ENCODE measurements at regions not wholly inside any gene's neighbourhood (a gene's known extent, or its start where the extent isn't known, plus 50 kb on each side); places are given as distances from the start of the nearest gene placed in this dataset.
"Not testable (repeated sequence)": the region's sequence is repeated elsewhere in the genome, so short reads cannot be mapped to it uniquely, and the experiment has no call there.

DNA sequence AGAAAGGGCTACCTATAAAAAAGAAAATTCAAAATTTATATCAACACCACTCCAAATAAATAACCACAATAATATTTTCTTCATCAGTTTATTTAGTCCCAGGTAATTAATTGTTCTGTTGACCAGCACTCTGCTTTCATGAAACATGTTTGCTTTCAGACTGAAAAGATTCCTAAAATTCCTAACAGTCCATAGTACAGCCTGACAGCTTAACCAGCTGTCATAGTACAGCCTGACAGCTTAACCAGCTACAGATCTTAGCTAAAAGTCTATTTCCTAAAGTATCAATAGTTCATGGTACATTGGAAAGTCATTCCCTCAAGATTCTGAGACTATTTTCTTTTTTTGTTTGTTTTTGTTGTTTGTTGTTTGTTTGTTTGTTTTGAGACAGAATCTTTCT, 144.1 kb upstream of the DDX53 start:
- Histone ChIP-seq H3K27ac (no peak overlapping the region), H3K27me3 (no peaks in the 10 kb centered on the region), H3K9me3 (replicated peaks in 1 of 3) (no peaks in the 10 kb centered on the region), H3K36me3 (replicated peaks in 1 of 2) (no peaks in the 10 kb centered on the region), H3K4me3 (no peak overlapping the region), H3K4me1 (replicated peaks in 1 of 2) (no peaks in the 10 kb centered on the region)
- intact Hi-C loops (cut with DNase I), result no loop called here
- DNase-seq, result no peak
- TF ChIP-seq POLR2A (IDR thresholded peaks at IDR 0.05), result no peak
- TF ChIP-seq, protein P1, sequence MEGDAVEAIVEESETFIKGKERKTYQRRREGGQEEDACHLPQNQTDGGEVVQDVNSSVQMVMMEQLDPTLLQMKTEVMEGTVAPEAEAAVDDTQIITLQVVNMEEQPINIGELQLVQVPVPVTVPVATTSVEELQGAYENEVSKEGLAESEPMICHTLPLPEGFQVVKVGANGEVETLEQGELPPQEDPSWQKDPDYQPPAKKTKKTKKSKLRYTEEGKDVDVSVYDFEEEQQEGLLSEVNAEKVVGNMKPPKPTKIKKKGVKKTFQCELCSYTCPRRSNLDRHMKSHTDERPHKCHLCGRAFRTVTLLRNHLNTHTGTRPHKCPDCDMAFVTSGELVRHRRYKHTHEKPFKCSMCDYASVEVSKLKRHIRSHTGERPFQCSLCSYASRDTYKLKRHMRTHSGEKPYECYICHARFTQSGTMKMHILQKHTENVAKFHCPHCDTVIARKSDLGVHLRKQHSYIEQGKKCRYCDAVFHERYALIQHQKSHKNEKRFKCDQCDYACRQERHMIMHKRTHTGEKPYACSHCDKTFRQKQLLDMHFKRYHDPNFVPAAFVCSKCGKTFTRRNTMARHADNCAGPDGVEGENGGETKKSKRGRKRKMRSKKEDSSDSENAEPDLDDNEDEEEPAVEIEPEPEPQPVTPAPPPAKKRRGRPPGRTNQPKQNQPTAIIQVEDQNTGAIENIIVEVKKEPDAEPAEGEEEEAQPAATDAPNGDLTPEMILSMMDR (IDR thresholded peaks at IDR 0.05), result no peak

DNA sequence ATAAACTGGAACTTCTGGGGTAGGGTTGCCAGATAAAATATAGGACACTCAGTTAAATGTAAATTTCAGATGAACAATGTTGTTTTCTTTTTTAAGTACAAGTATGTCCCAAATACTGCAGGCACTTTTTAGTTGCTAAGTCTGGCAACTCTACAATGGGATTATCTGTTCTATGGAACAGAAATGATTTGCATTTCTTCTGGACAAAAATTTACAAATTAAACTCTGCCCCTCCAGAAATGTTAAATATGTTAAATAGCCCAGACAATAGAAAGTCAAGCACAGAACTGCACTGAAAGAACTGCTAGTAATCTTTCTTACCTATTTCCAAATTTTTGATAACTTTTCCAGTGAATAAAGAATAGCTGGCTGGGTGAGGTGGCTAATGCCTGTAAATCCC, 140.1 kb upstream of the DDX53 start:
- no peak for DNase-seq
- TF ChIP-seq POLR2A (IDR thresholded peaks at IDR 0.05), result no peak
- TF ChIP-seq, protein P1 (IDR thresholded peaks at IDR 0.05), result no peak
- Histone ChIP-seq H3K9me3 (replicated peaks in 1 of 3) (no peaks in the 10 kb centered on the region), H3K36me3 (replicated peaks in 1 of 2) (no peaks in the 10 kb centered on the region), H3K4me3 (no peak overlapping the region), H3K27me3 (no peaks in the 10 kb centered on the region), H3K27ac (no peak overlapping the region), H3K4me1 (replicated peaks in 1 of 2) (no peaks in the 10 kb centered on the region)
- intact Hi-C loops (cut with DNase I), result no loop called here

DNA sequence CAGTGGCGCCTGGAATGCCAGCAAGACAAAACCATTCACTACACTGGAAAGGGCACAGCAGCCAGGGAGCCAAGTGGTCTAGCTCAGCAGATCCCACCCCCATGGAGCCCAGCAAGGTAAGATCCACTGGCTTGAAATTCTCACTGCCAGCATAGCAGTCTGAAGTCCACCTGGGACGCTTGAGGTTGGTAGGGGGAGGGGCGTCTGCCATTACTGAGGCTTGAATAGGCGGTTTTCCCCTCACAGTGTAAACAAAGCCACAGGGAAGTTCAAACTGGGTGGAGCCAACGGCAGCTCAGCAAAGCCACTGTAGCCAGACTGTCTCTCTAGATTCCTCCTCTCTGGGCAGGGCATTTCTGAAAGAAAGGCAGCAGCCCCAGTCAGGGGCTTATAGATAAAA, 133.0 kb upstream of the DDX53 start:
- H3K9me3 ChIP-seq (replicated peaks in 1 of 3); DNase-seq; intact Hi-C loops (cut with DNase I); H3K36me3 ChIP-seq (replicated peaks in 1 of 2); H3K27ac ChIP-seq; H3K4me3 ChIP-seq; H3K27me3 ChIP-seq; H3K4me1 ChIP-seq (replicated peaks in 1 of 2): not testable (repeated sequence)
- 53 to 78% (median 62%) methylated on average over 3 to 5 of the region's 5 CpGs; no CpG with 5 or more reads in 1 of the 4 donors for WGBS, 4 donors

DNA sequence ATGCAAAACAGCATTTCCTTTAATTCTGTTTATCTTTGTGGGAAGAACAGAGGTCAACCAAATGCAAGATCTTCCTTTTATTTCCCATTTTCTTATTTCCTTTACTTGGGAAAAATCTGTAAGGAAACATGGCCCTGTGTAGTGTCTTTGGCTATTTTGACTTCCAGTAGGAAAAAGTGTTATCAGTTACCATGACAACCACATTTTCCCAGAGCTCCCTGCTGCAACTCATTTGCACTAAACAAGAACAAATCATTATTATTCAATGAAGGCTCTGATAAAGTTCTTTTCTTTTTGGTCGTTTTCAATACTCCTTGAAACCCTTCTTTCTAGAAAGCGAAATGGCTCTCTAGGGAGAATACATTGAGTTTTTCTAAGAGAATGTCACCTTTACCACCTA, 117.2 kb upstream of the DDX53 start:
- no peaks in the 10 kb centered on the region for H3K36me3 ChIP-seq (replicated peaks in 1 of 2)
- no peaks in the 10 kb centered on the region for H3K27me3 ChIP-seq
- DNase-seq, result no peak
- H3K27ac ChIP-seq, result no peak overlapping the region
- intact Hi-C loops (cut with DNase I), result no loop called here
- TF ChIP-seq, protein P1 (IDR thresholded peaks at IDR 0.05), result no peak
- no peak for TF ChIP-seq POLR2A (IDR thresholded peaks at IDR 0.05)
- WGBS, 4 donors, result 50 to 61% (median 58%) methylated on average over 2 of the region's 2 CpGs
- no peaks in the 10 kb centered on the region for H3K9me3 ChIP-seq (replicated peaks in 1 of 3)
- H3K4me1 ChIP-seq (replicated peaks in 1 of 2), result no peaks in the 10 kb centered on the region
- H3K4me3 ChIP-seq, result no peak overlapping the region

DNA sequence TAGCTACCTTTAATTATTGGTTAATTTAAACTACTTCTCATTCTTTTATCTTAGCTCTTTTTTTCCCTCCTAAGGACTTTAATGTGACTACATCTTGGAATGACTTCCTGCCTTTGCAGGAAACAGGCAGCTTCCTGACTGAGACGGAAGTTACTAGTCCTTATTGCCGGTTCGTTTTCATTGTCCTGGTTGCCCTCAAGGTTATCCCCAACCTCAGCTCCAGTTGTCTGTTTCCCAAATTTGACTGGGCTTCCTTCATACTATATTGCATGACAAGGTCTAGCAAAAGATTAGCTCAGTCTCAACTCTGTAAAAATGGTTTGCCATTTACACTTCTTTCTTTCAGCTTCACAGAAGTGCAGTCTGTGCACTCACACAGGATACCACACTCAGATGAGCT, 109.9 kb upstream of the DDX53 start:
- H3K4me3 ChIP-seq, result no peak overlapping the region
- no peak for DNase-seq
- no peak overlapping the region for H3K27ac ChIP-seq
- no peaks in the 10 kb centered on the region for H3K27me3 ChIP-seq
- TF ChIP-seq, protein P1 (IDR thresholded peaks at IDR 0.05), result no peak
- no peak for TF ChIP-seq POLR2A (IDR thresholded peaks at IDR 0.05)
- no peaks in the 10 kb centered on the region for H3K9me3 ChIP-seq (replicated peaks in 1 of 3)
- intact Hi-C loops (cut with DNase I), result no loop called here
- no peaks in the 10 kb centered on the region for H3K4me1 ChIP-seq (replicated peaks in 1 of 2)
- H3K36me3 ChIP-seq (replicated peaks in 1 of 2), result no peaks in the 10 kb centered on the region
- 44 to 57% (median 52%) methylated on average over 3 of the region's 3 CpGs for WGBS, 4 donors

Measured in adrenal gland (tissue), 9 donors.